Non-pigmented ciliary epithelial cell (primary cell): ENCODE measurements at regions not wholly inside any gene's neighbourhood (a gene's known extent, or its start where the extent isn't known, plus 50 kb on each side); places are given as distances from the start of the nearest gene placed in this dataset.
"Not testable (repeated sequence)": the region's sequence is repeated elsewhere in the genome, so short reads cannot be mapped to it uniquely, and the experiment has no call there.

Experiments used
- DNase-seq: peaks from one replicate; pipeline ENCODE4 v3.0.0-alpha.2; 2010; ENCODE audit warnings: low read depth

- no peak for DNase-seq
These were observed 62.2 kb upstream of the TENM4 start for GRCh38 chr11:79503028-79503427.

- no peak for DNase-seq
These were observed 60.9 kb upstream of the TENM4 start for GRCh38 chr11:79501707-79502106.

GRCh38 chr11:79499929-79500328 lies 59.1 kb upstream of the TENM4 start:
- DNase-seq, result not testable (repeated sequence)

- DNase-seq, result no peak
These were observed 57.8 kb upstream of the TENM4 start for GRCh38 chr11:79498667-79499066.

GRCh38 chr11:79493555-79494171 lies 52.8 kb upstream of the TENM4 start:
- DNase-seq, result peak; percentile 27

- DNase-seq, result no peak
These were observed 51.2 kb upstream of the TENM4 start for GRCh38 chr11:79492008-79492407.
